ENCODE measurements at regions not wholly inside any gene's neighbourhood (a gene's known extent, or its start where the extent isn't known, plus 50 kb on each side); places are given as distances from the start of the nearest gene placed in this dataset.
A peak's percentile ranks its signal among the peaks of the same experiment; 100 is the strongest.

- H2BK12ac ChIP-seq (ENCODE audit: low read length in 2 of 2) = no peak overlapping the region
- no peak overlapping the region for H3K18ac ChIP-seq (ENCODE audit: low read depth in 1 of 2, low read length in 2 of 2)
- H3K4me3 ChIP-seq (ENCODE audit: insufficient read depth in 1 of 2, low read depth in 1 of 2, low read length in 2 of 2) = no peak overlapping the region
- H4K91ac ChIP-seq (ENCODE audit: low read length) = no peak overlapping the region
- H2BK5ac ChIP-seq (ENCODE audit: low read depth, low read length, poor library complexity, severe bottlenecking) = no peak overlapping the region
- no peak overlapping the region for H3K27ac ChIP-seq (ENCODE audit: low read length, poor library complexity, severe bottlenecking)
- no peak overlapping the region for H2BK15ac ChIP-seq (ENCODE audit: low read depth, poor library complexity, severe bottlenecking)
- no peak overlapping the region for H3K4ac ChIP-seq (ENCODE audit: low read depth in 1 of 2, low read length in 2 of 2)
- H3K9me3 ChIP-seq (ENCODE audit: control insufficient read depth, low read length) = no peaks in the 10 kb centered on the region
- no peaks in the 10 kb centered on the region for H3K79me1 ChIP-seq (replicated peaks; ENCODE audit: low read length, poor library complexity, severe bottlenecking)
- H2AFZ ChIP-seq (ENCODE audit: low read depth, low read length) = no peak overlapping the region
- H3K9ac ChIP-seq (ENCODE audit: low read length) = no peak overlapping the region
- no peak overlapping the region for H3K4me2 ChIP-seq (ENCODE audit: low read length, poor library complexity, severe bottlenecking)
- no peaks in the 10 kb centered on the region for H3K36me3 ChIP-seq (ENCODE audit: control insufficient read depth in 1 of 2, insufficient read depth in 2 of 2, low read depth in 1 of 2, low read length in 2 of 2)
- H3K14ac ChIP-seq (ENCODE audit: low read length in 2 of 2) = no peak overlapping the region
- no peak overlapping the region for H3K23ac ChIP-seq (ENCODE audit: low read length in 2 of 2)
- no peaks in the 10 kb centered on the region for H3K4me1 ChIP-seq (ENCODE audit: control insufficient read depth, insufficient read depth, low read depth, low read length)
- DNase-seq = no peak
- WGBS = 84% methylated on average over 7 of the region's 7 CpGs
- no peak overlapping the region for H2BK120ac ChIP-seq (ENCODE audit: low read depth, low read length)
- no peaks in the 10 kb centered on the region for H3K27me3 ChIP-seq (ENCODE audit: control insufficient read depth in 1 of 2, insufficient read depth in 1 of 2, low read length in 2 of 2)
- no peak overlapping the region for H4K8ac ChIP-seq (ENCODE audit: low read length)
- H2AK5ac ChIP-seq (ENCODE audit: low read length, severe bottlenecking) = no peak overlapping the region
Measured at GRCh38 chr2:125386074-125386473, 1269.9 kb upstream of the GYPC start.

- Histone ChIP-seq H2BK15ac (ENCODE audit: low read depth, poor library complexity, severe bottlenecking) (no peak overlapping the region), H3K9ac (ENCODE audit: low read length) (no peak overlapping the region), H3K27ac (ENCODE audit: low read length, poor library complexity, severe bottlenecking) (no peak overlapping the region), H3K9me3 (ENCODE audit: control insufficient read depth, low read length) (no peaks in the 10 kb centered on the region), H2AFZ (ENCODE audit: low read depth, low read length) (no peak overlapping the region), H3K14ac (ENCODE audit: low read length in 2 of 2) (no peak overlapping the region), H3K23ac (ENCODE audit: low read length in 2 of 2) (no peak overlapping the region), H3K4me1 (ENCODE audit: control insufficient read depth, insufficient read depth, low read depth, low read length) (no peaks in the 10 kb centered on the region), H3K36me3 (ENCODE audit: control insufficient read depth in 1 of 2, insufficient read depth in 2 of 2, low read depth in 1 of 2, low read length in 2 of 2) (no peaks in the 10 kb centered on the region), H3K27me3 (ENCODE audit: control insufficient read depth in 1 of 2, insufficient read depth in 1 of 2, low read length in 2 of 2) (no peaks in the 10 kb centered on the region), H2BK12ac (ENCODE audit: low read length in 2 of 2) (no peak overlapping the region), H3K4me2 (ENCODE audit: low read length, poor library complexity, severe bottlenecking) (no peak overlapping the region), H4K8ac (ENCODE audit: low read length) (no peak overlapping the region), H3K79me1 (replicated peaks; ENCODE audit: low read length, poor library complexity, severe bottlenecking) (no peaks in the 10 kb centered on the region), H3K4me3 (ENCODE audit: insufficient read depth in 1 of 2, low read depth in 1 of 2, low read length in 2 of 2) (no peak overlapping the region), H2AK5ac (ENCODE audit: low read length, severe bottlenecking) (no peak overlapping the region), H2BK5ac (ENCODE audit: low read depth, low read length, poor library complexity, severe bottlenecking) (no peak overlapping the region), H4K91ac (ENCODE audit: low read length) (no peak overlapping the region), H2BK120ac (ENCODE audit: low read depth, low read length) (no peak overlapping the region), H3K18ac (ENCODE audit: low read depth in 1 of 2, low read length in 2 of 2) (no peak overlapping the region), H3K4ac (ENCODE audit: low read depth in 1 of 2, low read length in 2 of 2) (no peak overlapping the region)
- no peak for DNase-seq
- 98% methylated on average over 3 of the region's 4 CpGs for WGBS
Measured at GRCh38 chr2:125397535-125398251, 1258.3 kb upstream of the GYPC start.

GRCh38 chr2:125398738-125399524 lies 1257.0 kb upstream of the GYPC start:
- Histone ChIP-seq H3K27ac (ENCODE audit: low read length, poor library complexity, severe bottlenecking) (no peak overlapping the region), H2BK12ac (ENCODE audit: low read length in 2 of 2) (no peak overlapping the region), H2AK5ac (ENCODE audit: low read length, severe bottlenecking) (no peak overlapping the region), H4K8ac (ENCODE audit: low read length) (no peak overlapping the region), H3K9me3 (ENCODE audit: control insufficient read depth, low read length) (no peaks in the 10 kb centered on the region), H4K91ac (ENCODE audit: low read length) (no peak overlapping the region), H3K4ac (ENCODE audit: low read depth in 1 of 2, low read length in 2 of 2) (no peak overlapping the region), H2AFZ (ENCODE audit: low read depth, low read length) (no peak overlapping the region), H3K23ac (ENCODE audit: low read length in 2 of 2) (no peak overlapping the region), H3K27me3 (ENCODE audit: control insufficient read depth in 1 of 2, insufficient read depth in 1 of 2, low read length in 2 of 2) (no peaks in the 10 kb centered on the region), H3K14ac (ENCODE audit: low read length in 2 of 2) (no peak overlapping the region), H3K18ac (ENCODE audit: low read depth in 1 of 2, low read length in 2 of 2) (no peak overlapping the region), H3K9ac (ENCODE audit: low read length) (no peak overlapping the region), H3K4me1 (ENCODE audit: control insufficient read depth, insufficient read depth, low read depth, low read length) (no peaks in the 10 kb centered on the region), H3K79me1 (replicated peaks; ENCODE audit: low read length, poor library complexity, severe bottlenecking) (no peaks in the 10 kb centered on the region), H3K36me3 (ENCODE audit: control insufficient read depth in 1 of 2, insufficient read depth in 2 of 2, low read depth in 1 of 2, low read length in 2 of 2) (no peaks in the 10 kb centered on the region), H3K4me2 (ENCODE audit: low read length, poor library complexity, severe bottlenecking) (no peak overlapping the region), H2BK120ac (ENCODE audit: low read depth, low read length) (no peak overlapping the region), H2BK15ac (ENCODE audit: low read depth, poor library complexity, severe bottlenecking) (no peak overlapping the region), H2BK5ac (ENCODE audit: low read depth, low read length, poor library complexity, severe bottlenecking) (no peak overlapping the region), H3K4me3 (ENCODE audit: insufficient read depth in 1 of 2, low read depth in 1 of 2, low read length in 2 of 2) (no peak overlapping the region)
- DNase-seq = peak; percentile 24
- WGBS = 72% methylated on average over 5 of the region's 7 CpGs

GRCh38 chr2:125405816-125406215 lies 1250.1 kb upstream of the GYPC start:
- Histone ChIP-seq H3K36me3 (ENCODE audit: control insufficient read depth in 1 of 2, insufficient read depth in 2 of 2, low read depth in 1 of 2, low read length in 2 of 2) (no peaks in the 10 kb centered on the region), H3K18ac (ENCODE audit: low read depth in 1 of 2, low read length in 2 of 2) (no peak overlapping the region), H3K4me1 (ENCODE audit: control insufficient read depth, insufficient read depth, low read depth, low read length) (no peaks in the 10 kb centered on the region), H3K4ac (ENCODE audit: low read depth in 1 of 2, low read length in 2 of 2) (no peak overlapping the region), H3K23ac (ENCODE audit: low read length in 2 of 2) (no peak overlapping the region), H4K8ac (ENCODE audit: low read length) (no peak overlapping the region), H3K27ac (ENCODE audit: low read length, poor library complexity, severe bottlenecking) (no peak overlapping the region), H3K14ac (ENCODE audit: low read length in 2 of 2) (no peak overlapping the region), H3K79me1 (replicated peaks; ENCODE audit: low read length, poor library complexity, severe bottlenecking) (no peaks in the 10 kb centered on the region), H3K4me3 (ENCODE audit: insufficient read depth in 1 of 2, low read depth in 1 of 2, low read length in 2 of 2) (no peak overlapping the region), H2BK15ac (ENCODE audit: low read depth, poor library complexity, severe bottlenecking) (no peak overlapping the region), H3K9ac (ENCODE audit: low read length) (peak overlapping the region; percentile 69), H3K27me3 (ENCODE audit: control insufficient read depth in 1 of 2, insufficient read depth in 1 of 2, low read length in 2 of 2) (no peaks in the 10 kb centered on the region), H3K9me3 (ENCODE audit: control insufficient read depth, low read length) (no peaks in the 10 kb centered on the region), H2AFZ (ENCODE audit: low read depth, low read length) (no peak overlapping the region), H2BK5ac (ENCODE audit: low read depth, low read length, poor library complexity, severe bottlenecking) (no peak overlapping the region), H3K4me2 (ENCODE audit: low read length, poor library complexity, severe bottlenecking) (no peak overlapping the region), H2AK5ac (ENCODE audit: low read length, severe bottlenecking) (no peak overlapping the region), H2BK12ac (ENCODE audit: low read length in 2 of 2) (no peak overlapping the region), H4K91ac (ENCODE audit: low read length) (no peak overlapping the region), H2BK120ac (ENCODE audit: low read depth, low read length) (no peak overlapping the region)
- no CpG with 5 or more reads among the region's 2 CpGs for WGBS
- peak; percentile 91 for DNase-seq
